ENCODE measurements at regions not wholly inside any gene's neighbourhood (a gene's known extent, or its start where the extent isn't known, plus 50 kb on each side); places are given as distances from the start of the nearest gene placed in this dataset.

DNA sequence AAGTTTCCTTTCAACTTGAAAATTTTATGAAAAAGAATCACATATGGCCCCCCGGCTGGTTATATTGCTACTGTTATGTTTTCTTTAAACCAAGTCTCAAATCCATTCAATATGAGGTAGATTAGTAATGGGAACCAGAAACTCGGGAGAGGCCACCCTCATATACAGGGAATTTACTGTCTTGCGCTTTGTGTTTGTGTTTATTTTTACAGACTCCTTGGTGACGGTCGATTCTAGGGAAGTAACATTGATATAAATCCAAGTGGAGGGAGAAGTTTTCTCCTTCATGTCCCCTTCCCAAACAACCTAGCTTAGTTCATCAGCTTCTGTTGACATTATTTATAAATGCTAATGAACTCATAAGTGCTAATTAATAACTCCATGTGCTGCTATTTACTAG lies 163.5 kb upstream of the LMO4 start:
- no peaks in the 10 kb centered on the region for H3K4me1 ChIP-seq
- TF ChIP-seq POLR2A (IDR thresholded peaks at IDR 0.05): no peak
- TF ChIP-seq, protein P1, sequence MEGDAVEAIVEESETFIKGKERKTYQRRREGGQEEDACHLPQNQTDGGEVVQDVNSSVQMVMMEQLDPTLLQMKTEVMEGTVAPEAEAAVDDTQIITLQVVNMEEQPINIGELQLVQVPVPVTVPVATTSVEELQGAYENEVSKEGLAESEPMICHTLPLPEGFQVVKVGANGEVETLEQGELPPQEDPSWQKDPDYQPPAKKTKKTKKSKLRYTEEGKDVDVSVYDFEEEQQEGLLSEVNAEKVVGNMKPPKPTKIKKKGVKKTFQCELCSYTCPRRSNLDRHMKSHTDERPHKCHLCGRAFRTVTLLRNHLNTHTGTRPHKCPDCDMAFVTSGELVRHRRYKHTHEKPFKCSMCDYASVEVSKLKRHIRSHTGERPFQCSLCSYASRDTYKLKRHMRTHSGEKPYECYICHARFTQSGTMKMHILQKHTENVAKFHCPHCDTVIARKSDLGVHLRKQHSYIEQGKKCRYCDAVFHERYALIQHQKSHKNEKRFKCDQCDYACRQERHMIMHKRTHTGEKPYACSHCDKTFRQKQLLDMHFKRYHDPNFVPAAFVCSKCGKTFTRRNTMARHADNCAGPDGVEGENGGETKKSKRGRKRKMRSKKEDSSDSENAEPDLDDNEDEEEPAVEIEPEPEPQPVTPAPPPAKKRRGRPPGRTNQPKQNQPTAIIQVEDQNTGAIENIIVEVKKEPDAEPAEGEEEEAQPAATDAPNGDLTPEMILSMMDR (IDR thresholded peaks at IDR 0.05): no peak
- no peaks in the 10 kb centered on the region for H3K36me3 ChIP-seq
- no peak overlapping the region for H3K27ac ChIP-seq
- DNase-seq: no peak
- intact Hi-C loops (cut with DNase I): no loop called here
- no peak overlapping the region for H3K4me3 ChIP-seq (replicated peaks in 1 of 3)
- 79 to 82% methylated on average over 5 of the region's 5 CpGs for whole genome bisulfite sequencing, 2 donors
- no peaks in the 10 kb centered on the region for H3K27me3 ChIP-seq
- H3K9me3 ChIP-seq: no peaks in the 10 kb centered on the region

DNA sequence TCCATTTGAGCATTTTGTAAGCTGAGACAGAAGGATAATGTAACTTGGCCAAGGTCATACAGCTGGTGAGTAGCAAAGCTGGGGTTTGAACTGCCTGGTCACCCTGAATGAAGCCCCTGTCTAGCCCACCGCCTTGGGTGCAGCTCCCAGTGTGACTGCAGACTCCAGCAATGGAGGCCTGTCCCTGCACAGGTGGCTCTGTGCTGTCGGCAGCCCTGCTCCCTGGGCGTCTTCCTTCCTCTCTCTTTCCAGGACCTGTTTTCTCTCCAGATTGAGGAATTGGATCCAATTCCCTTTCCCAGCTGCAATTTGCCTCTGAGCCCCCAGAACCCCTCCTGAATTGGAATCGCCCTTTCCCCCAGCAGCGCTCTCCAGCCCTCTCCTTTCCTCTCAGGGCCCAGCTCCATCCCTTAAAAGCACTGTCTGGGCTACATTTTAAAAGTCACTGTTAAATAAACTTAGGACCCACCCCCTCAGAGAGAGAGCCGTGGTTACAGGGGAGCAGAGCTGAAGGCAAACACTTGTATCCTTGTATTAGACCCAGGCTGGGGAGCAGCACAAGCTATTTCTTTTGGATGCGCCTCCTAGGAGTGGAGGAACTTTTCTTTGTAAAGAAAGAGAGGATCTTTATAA lies 161.4 kb upstream of the LMO4 start:
- Histone ChIP-seq H3K4me3 (replicated peaks in 1 of 3) (no peak overlapping the region), H3K9me3 (no peaks in the 10 kb centered on the region), H3K27ac (no peak overlapping the region), H3K4me1 (no peaks in the 10 kb centered on the region), H3K36me3 (no peaks in the 10 kb centered on the region), H3K27me3 (no peaks in the 10 kb centered on the region)
- intact Hi-C loops (cut with DNase I): no loop called here
- 83 to 85% methylated on average over 7 of the region's 7 CpGs for WGBS, 2 donors
- TF ChIP-seq, protein P1 (IDR thresholded peaks at IDR 0.05): no peak
- no peak for TF ChIP-seq POLR2A (IDR thresholded peaks at IDR 0.05)
- no peak for DNase-seq

DNA sequence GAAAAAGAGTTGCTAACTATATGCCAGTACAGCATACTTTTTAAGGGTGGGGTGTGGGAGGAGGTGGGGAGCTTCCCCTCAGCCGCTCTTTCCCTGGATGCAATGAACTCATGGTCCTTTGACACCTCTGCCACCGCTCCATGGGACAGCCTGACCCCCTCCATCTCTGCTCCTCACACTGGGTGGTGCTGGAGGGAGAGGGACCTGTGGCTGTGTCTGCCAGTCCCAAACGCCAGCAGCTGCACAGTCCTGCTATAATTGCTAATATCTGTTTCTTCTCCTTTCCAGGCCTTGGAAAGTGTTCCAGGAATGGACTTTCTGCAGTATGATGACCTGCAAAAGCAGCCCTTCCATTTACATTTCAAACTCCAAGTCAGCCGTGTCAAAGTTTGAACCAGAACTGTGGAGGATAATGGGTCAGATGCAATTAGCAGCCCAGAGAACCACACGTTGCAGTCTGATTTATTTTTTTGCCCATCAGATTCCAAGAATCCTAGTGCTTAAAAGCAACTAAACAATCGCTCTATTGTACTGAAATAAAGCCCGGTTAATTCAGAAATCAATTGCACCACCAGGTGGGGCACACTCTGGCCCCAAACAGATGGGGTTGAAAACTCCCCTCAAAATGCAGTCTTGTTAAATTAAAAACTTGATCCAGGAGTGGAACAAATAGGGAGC lies 160.7 kb upstream of the LMO4 start:
- TF ChIP-seq POLR2A (IDR thresholded peaks at IDR 0.05): no peak
- TF ChIP-seq, protein P1 (IDR thresholded peaks at IDR 0.05): no peak
- intact Hi-C loops (cut with DNase I): no loop called here
- H3K4me3 ChIP-seq (replicated peaks in 1 of 3): no peak overlapping the region
- WGBS, 2 donors: 71 to 74% methylated on average over 7 of the region's 7 CpGs
- H3K9me3 ChIP-seq: no peaks in the 10 kb centered on the region
- H3K4me1 ChIP-seq: no peaks in the 10 kb centered on the region
- no peaks in the 10 kb centered on the region for H3K27me3 ChIP-seq
- no peak for DNase-seq
- H3K36me3 ChIP-seq: no peaks in the 10 kb centered on the region
- no peak overlapping the region for H3K27ac ChIP-seq

DNA sequence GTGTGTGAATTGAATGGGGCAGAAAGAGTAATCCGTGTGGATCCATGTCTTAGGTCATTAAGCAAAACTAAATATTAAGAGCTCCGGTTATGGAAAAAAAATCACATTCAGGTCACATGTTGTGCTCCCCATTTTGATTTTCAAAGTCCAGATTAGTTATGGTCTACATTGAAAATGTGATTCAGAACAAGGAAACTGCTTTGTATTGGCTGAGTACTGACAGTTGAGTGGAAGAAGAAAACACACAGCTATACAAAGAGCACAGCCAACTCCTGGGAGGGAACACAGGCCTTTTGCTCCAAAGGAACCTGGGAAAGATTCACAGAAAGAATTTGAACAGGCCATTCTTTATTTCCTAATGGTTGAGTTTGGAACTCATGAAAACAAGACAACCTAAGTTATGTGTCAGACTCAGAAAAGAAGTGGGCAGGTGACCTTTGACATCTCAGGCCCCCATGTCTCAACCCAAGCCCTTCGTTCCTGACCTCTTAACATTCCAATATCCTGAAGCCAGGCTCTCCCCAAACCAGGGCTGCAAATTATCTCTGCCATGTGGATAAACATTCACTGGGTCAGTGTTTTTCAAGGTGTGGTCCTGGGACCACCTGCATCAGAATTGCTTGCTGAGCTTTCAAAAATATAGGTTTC lies 159.3 kb upstream of the LMO4 start:
- Histone ChIP-seq H3K27ac (no peak overlapping the region), H3K4me1 (no peaks in the 10 kb centered on the region), H3K9me3 (no peaks in the 10 kb centered on the region), H3K4me3 (replicated peaks in 1 of 3) (no peak overlapping the region), H3K27me3 (no peaks in the 10 kb centered on the region), H3K36me3 (no peaks in the 10 kb centered on the region)
- no peak for TF ChIP-seq POLR2A (IDR thresholded peaks at IDR 0.05)
- TF ChIP-seq, protein P1 (IDR thresholded peaks at IDR 0.05): no peak
- intact Hi-C loops (cut with DNase I): no loop called here
- no peak for DNase-seq
- WGBS, 2 donors: 80 to 90% methylated on average over 3 of the region's 3 CpGs

DNA sequence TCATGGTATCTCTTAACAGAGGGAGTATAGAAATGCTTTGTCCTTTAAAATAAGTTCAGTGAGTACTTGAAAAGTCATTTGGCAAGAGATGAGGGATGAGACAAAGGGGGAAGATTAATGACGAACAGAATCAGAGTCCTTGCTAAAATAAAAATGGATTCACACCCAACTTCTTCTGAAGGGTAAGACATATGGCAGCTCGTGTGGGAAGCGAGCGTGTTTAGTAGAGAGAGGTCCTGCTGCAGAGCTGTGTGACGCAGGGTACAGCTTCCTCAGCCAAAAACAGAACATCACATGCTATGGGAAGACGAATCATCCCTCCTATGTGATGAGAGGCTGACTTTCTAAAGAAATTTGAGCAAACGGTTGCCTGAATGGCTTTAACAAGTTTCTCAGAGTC lies 158.5 kb upstream of the LMO4 start:
- intact Hi-C loops (cut with DNase I): no loop called here
- no peak for TF ChIP-seq POLR2A (IDR thresholded peaks at IDR 0.05)
- TF ChIP-seq, protein P1 (IDR thresholded peaks at IDR 0.05): no peak
- no peaks in the 10 kb centered on the region for H3K9me3 ChIP-seq
- WGBS, 2 donors: 79 to 81% methylated on average over 7 of the region's 7 CpGs
- no peaks in the 10 kb centered on the region for H3K27me3 ChIP-seq
- no peak overlapping the region for H3K27ac ChIP-seq
- no peak overlapping the region for H3K4me3 ChIP-seq (replicated peaks in 1 of 3)
- DNase-seq: no peak
- H3K36me3 ChIP-seq: no peaks in the 10 kb centered on the region
- H3K4me1 ChIP-seq: no peaks in the 10 kb centered on the region

All from thyroid gland (tissue), 4 donors.